ENCODE measurements at regions not wholly inside any gene's neighbourhood (a gene's known extent, or its start where the extent isn't known, plus 50 kb on each side); places are given as distances from the start of the nearest gene placed in this dataset.

- DNase-seq (ENCODE audit: low read depth, low spot score), result no peak
- no peak for TF ChIP-seq CTCF (IDR thresholded peaks at IDR 0.05; ENCODE audit: low read depth, low read length)
- in situ Hi-C loops (cut with HindIII; ENCODE audit: low sequenced_read_pairs), result no loop called here
- H3K4me3 ChIP-seq (ENCODE audit: low read depth, low read length), result no peak overlapping the region
Observed at GRCh38 chr10:124288928-124289850, 129.5 kb downstream of the OAT start.

- no peak for DNase-seq (ENCODE audit: low read depth, low spot score)
- H3K4me3 ChIP-seq (ENCODE audit: low read depth, low read length), result no peak overlapping the region
- TF ChIP-seq CTCF (IDR thresholded peaks at IDR 0.05; ENCODE audit: low read depth, low read length), result no peak
- in situ Hi-C loops (cut with HindIII; ENCODE audit: low sequenced_read_pairs), result no loop called here
Observed at GRCh38 chr10:124288486-124288885, 130.2 kb downstream of the OAT start.

- no peak for DNase-seq (ENCODE audit: low read depth, low spot score)
- TF ChIP-seq CTCF (IDR thresholded peaks at IDR 0.05; ENCODE audit: low read depth, low read length), result no peak
- no peak overlapping the region for H3K4me3 ChIP-seq (ENCODE audit: low read depth, low read length)
- in situ Hi-C loops (cut with HindIII; ENCODE audit: low sequenced_read_pairs), result no loop called here
Observed at GRCh38 chr10:124287791-124288190, 130.9 kb downstream of the OAT start.

GRCh38 chr10:124287071-124287685 is 131.5 kb downstream of the OAT start:
- in situ Hi-C loops (cut with HindIII; ENCODE audit: low sequenced_read_pairs), result no loop called here
- no peak for DNase-seq (ENCODE audit: low read depth, low spot score)
- TF ChIP-seq CTCF (IDR thresholded peaks at IDR 0.05; ENCODE audit: low read depth, low read length), result no peak
- H3K4me3 ChIP-seq (ENCODE audit: low read depth, low read length), result no peak overlapping the region

- H3K4me3 ChIP-seq (ENCODE audit: low read depth, low read length), result no peak overlapping the region
- no peak for TF ChIP-seq CTCF (IDR thresholded peaks at IDR 0.05; ENCODE audit: low read depth, low read length)
- in situ Hi-C loops (cut with HindIII; ENCODE audit: low sequenced_read_pairs), result no loop called here
- no peak for DNase-seq (ENCODE audit: low read depth, low spot score)
Observed at GRCh38 chr10:124286621-124287020, 132.1 kb downstream of the OAT start.

GRCh38 chr10:124285587-124286527 is 132.9 kb downstream of the OAT start:
- DNase-seq (ENCODE audit: low read depth, low spot score), result peak; percentile 10
- H3K4me3 ChIP-seq (ENCODE audit: low read depth, low read length), result no peak overlapping the region
- no peak for TF ChIP-seq CTCF (IDR thresholded peaks at IDR 0.05; ENCODE audit: low read depth, low read length)
- in situ Hi-C loops (cut with HindIII; ENCODE audit: low sequenced_read_pairs), result no loop called here

Data from astrocyte of the spinal cord (primary cell).